ENCODE measurements at regions not wholly inside any gene's neighbourhood (a gene's known extent, or its start where the extent isn't known, plus 50 kb on each side); places are given as distances from the start of the nearest gene placed in this dataset.

DNA sequence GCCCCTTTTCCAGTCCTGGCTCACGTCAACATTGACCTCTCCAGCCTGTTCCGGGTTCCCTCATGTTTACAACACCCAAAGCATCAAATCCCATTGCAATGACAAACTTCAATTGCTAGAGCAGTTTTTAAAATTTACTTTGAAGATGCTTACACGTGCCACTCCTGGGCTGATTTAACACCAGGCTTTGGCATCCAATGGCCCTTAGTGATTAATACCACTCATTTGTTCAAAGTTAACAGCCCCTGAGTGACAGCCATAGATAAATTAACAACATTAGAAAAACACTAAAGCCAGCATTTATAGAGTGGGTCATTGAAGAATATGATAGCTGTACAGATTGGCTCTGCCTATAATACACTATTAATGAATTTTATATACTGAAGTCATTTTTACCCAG is 135.1 kb downstream of the PMP22 start:
- no peak overlapping the region for H3K4me3 ChIP-seq (ENCODE audit: low read depth, low read length)
- TF ChIP-seq CTCF (IDR thresholded peaks at IDR 0.05; ENCODE audit: low read depth, low read length, missing control alignments): no peak
- DNase-seq (ENCODE audit: low read depth): no peak

DNA sequence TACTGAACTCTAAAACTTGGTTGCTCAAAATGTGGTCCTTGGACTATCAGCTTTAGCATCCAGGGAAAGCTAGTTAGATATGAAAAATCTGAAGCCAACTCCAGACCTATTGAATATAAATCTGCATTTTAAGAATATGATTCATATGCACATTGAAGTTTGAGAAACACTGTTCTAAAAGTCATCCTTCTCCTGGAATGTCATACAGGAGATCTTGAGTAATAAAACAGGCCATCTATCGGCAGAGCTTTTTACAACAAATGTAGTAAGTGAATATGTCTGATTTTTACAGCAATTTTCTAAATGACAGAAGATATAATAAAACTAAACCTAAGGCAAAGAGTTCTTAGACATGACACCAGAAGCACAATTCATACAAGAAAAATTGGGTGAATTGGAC is 140.4 kb downstream of the PMP22 start:
- no peak for DNase-seq (ENCODE audit: low read depth)
- H3K4me3 ChIP-seq (ENCODE audit: low read depth, low read length): no peak overlapping the region
- no peak for TF ChIP-seq CTCF (IDR thresholded peaks at IDR 0.05; ENCODE audit: low read depth, low read length, missing control alignments)

- no peak for DNase-seq (ENCODE audit: low read depth)
- TF ChIP-seq CTCF (IDR thresholded peaks at IDR 0.05; ENCODE audit: low read depth, low read length, missing control alignments): no peak
- no peak overlapping the region for H3K4me3 ChIP-seq (ENCODE audit: low read depth, low read length)
Observed at GRCh38 chr17:15124264-15124595, 140.9 kb downstream of the PMP22 start.

DNA sequence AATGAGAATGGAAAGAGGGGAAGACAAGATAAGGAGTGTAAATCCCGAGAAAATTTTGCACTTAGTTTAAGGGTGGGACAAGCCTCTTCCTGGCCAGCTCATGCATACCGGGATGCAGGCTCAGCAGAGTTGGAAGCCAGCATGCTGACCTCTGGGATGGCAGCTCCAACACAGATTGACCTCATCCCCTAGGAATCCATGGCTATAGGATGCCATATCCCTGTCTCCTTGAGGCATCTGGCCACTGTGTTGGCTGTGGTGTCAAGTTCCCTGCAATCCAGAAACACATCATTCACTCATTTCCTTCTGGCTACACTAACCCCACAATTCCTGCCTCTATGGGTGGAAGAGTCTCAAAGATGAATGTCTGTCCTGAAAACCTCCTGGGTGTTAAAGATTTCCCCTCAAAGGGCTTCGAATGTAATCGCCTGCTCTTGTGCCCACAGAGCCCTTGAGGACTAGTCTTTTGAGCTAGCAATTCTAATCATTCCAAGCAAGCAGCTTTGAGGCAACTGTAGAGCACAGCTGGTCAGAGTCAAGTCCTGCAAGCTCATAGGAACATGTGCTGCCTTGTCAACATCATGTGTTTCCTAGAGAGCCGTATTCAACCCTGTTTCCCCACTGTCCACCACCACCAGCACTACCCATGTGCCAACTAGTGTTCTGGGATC is 141.4 kb downstream of the PMP22 start:
- no peak for TF ChIP-seq CTCF (IDR thresholded peaks at IDR 0.05; ENCODE audit: low read depth, low read length, missing control alignments)
- no peak overlapping the region for H3K4me3 ChIP-seq (ENCODE audit: low read depth, low read length)
- DNase-seq (ENCODE audit: low read depth): no peak

DNA sequence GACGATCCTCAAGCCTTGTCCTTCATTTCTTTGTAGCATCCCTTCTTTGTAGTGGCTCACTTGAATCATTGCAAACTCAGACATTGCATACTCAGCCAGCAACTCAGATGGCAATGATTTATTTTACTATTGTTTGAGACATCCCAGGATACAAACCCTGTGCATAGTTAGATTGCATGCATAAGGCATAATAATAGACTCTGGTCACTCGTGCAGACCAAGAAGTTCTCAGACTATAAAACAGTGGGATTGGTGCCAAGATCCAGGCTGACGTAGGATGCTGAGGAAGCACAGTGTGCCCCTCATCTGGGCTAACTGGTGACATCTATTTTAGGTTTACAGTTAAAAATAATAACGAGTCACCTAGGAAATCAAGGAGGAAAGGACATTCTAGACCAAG is 142.3 kb downstream of the PMP22 start:
- no peak for DNase-seq (ENCODE audit: low read depth)
- TF ChIP-seq CTCF (IDR thresholded peaks at IDR 0.05; ENCODE audit: low read depth, low read length, missing control alignments): no peak
- no peak overlapping the region for H3K4me3 ChIP-seq (ENCODE audit: low read depth, low read length)

DNA sequence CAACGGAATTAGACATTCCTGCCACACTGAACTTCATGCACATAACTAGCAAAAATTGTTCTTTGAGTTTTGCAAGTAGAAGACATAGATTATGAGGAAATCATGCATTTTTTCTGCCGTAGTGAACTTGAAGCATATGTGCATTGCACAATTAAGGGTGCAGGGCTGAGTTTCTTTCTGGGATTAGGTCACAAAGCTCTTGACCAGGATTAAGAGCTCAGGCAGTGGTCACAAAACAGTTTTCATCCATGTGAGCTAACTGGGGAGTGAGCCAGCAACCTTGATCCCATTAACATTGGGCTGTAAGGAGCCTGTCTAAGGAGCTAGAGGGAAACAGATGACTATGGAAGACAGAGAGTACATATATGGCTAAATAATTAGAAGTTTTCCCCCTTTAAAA is 143.7 kb downstream of the PMP22 start:
- no peak for DNase-seq (ENCODE audit: low read depth)
- H3K4me3 ChIP-seq (ENCODE audit: low read depth, low read length): no peak overlapping the region
- TF ChIP-seq CTCF (IDR thresholded peaks at IDR 0.05; ENCODE audit: low read depth, low read length, missing control alignments): no peak

DNA sequence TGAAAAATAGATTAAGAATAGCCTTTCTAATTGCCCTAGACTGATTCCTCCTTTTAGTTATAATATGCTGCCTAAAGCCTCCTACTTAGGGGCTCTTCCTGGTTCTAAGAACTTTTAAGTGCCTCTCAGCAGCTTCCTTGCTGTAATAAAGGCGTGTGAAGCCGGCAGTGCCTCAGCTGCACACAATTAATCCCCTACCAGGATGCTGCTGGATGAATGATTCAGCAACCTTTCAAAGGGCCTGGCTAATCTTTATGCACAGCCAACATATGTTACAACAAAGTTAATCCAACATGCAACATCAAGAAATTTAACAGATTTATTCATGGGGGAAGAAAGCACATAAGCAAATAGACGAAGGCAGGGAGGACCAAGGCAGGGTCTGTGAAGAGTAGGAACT is 145.2 kb downstream of the PMP22 start:
- no peak for TF ChIP-seq CTCF (IDR thresholded peaks at IDR 0.05; ENCODE audit: low read depth, low read length, missing control alignments)
- DNase-seq (ENCODE audit: low read depth): no peak
- no peak overlapping the region for H3K4me3 ChIP-seq (ENCODE audit: low read depth, low read length)

Measured in GM12864 (cell line).